Fibroblast of the aortic adventitia (primary cell): ENCODE measurements at regions not wholly inside any gene's neighbourhood (a gene's known extent, or its start where the extent isn't known, plus 50 kb on each side); places are given as distances from the start of the nearest gene placed in this dataset.

Source experiments
- DNase-seq: peaks from one replicate; pipeline ENCODE4 v3.0.0-alpha.2; 2010; ENCODE audit warnings: low read depth
- H3K4me3 ChIP-seq: 2 replicates; pipeline ENCODE4 v1.5.1; 2011; ENCODE audit warnings: low read depth, mild to moderate bottlenecking, control low read depth, low read length, moderate library complexity
- TF ChIP-seq, protein P1 (sequence below): IDR thresholded peaks from 2 replicates; pipeline ENCODE4 v1.5.1; 2011; ENCODE audit warnings: mild to moderate bottlenecking, low read length, control low read depth, inconsistent platforms; ENCODE audit not compliant: insufficient read depth

DNA sequence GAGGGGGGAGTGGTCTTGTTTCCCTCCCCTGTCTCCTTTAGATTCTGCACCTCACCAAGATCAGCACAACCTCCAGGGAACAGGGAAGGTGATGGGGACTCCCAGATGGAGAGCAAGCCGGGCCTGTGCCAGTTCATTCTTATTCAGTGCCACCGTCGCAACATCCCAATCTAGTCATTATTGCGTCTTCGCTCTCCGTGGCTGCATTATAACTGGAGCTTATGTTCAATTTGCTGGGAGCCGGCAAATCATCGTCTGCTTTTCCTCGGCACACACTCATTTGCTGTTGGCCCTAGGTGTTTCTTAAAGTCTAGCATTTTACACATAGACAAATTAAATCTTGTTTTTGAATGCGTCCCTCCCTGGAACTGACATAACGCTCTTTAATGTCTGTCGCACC lies 1269.7 kb downstream of the BRD1 start:
- no peak overlapping the region for H3K4me3 ChIP-seq

DNA sequence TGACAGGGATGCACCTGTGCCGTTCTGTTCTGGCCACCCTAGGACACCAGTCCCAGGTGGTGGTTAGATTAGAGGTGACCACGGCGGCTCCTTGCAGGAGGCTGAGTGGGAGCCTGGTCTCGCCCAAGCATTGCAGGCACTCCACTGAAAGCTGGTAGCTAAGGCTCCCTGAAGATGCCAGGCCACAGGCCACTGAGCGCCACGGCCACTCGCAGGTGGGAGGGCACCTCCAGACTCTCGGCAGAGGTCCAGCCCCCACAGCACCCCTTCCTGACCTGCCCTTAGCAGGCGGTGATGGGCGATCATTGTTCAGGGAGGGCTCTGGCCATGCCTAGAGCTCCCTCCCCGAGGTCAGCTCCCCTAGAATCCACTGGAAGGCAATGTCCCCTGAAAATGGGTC lies 1270.2 kb downstream of the BRD1 start:
- no peak overlapping the region for H3K4me3 ChIP-seq
- TF ChIP-seq, protein P1, sequence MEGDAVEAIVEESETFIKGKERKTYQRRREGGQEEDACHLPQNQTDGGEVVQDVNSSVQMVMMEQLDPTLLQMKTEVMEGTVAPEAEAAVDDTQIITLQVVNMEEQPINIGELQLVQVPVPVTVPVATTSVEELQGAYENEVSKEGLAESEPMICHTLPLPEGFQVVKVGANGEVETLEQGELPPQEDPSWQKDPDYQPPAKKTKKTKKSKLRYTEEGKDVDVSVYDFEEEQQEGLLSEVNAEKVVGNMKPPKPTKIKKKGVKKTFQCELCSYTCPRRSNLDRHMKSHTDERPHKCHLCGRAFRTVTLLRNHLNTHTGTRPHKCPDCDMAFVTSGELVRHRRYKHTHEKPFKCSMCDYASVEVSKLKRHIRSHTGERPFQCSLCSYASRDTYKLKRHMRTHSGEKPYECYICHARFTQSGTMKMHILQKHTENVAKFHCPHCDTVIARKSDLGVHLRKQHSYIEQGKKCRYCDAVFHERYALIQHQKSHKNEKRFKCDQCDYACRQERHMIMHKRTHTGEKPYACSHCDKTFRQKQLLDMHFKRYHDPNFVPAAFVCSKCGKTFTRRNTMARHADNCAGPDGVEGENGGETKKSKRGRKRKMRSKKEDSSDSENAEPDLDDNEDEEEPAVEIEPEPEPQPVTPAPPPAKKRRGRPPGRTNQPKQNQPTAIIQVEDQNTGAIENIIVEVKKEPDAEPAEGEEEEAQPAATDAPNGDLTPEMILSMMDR = no peak
- no peak for DNase-seq

More for the DNA sequence above, 1269.7 kb downstream of the BRD1 start:
- DNase-seq = no peak
- TF ChIP-seq, protein P1 = no peak

DNA sequence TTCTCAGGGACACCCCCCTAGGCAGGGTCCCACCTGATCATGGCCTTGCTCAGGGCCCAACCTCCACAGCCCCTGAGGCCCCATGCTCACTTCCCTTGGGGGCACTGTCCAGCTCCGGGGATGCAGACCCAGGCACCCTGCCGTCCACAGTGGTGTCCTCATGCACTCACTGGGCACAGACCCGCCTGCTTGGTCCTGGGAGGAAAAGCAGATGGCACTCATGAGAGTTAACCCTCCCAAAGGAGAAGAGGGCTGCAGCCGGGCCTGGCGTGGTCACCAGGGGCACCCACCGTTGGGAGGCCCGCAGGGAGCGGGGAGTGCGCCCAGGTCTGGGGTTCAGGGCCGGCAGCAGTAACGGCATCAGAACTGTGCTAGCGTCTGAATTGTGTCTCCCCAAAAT lies 1270.9 kb downstream of the BRD1 start:
- DNase-seq = no peak
- TF ChIP-seq, protein P1 = no peak
- H3K4me3 ChIP-seq = no peak overlapping the region

DNA sequence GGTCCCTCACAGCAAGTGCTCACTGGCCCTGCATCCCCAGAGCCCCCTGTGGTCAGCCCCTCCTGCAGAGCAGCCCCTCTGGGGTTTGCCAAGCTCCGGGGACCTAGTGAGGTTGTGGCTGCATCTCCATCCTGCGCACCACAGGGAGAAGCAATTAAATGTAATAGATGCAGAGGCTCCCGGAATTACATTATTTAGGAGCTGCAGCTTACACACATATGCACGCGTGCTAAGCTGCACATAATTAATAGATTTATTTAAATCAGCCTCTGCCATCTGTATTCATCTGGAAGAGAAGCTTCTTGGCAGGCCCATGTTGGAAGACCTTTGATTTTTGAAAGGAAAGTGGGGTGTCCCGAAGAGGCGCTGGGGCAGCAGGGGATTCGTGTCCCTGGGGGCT lies 1271.5 kb downstream of the BRD1 start:
- TF ChIP-seq, protein P1 = no peak
- no peak overlapping the region for H3K4me3 ChIP-seq
- DNase-seq = no peak

DNA sequence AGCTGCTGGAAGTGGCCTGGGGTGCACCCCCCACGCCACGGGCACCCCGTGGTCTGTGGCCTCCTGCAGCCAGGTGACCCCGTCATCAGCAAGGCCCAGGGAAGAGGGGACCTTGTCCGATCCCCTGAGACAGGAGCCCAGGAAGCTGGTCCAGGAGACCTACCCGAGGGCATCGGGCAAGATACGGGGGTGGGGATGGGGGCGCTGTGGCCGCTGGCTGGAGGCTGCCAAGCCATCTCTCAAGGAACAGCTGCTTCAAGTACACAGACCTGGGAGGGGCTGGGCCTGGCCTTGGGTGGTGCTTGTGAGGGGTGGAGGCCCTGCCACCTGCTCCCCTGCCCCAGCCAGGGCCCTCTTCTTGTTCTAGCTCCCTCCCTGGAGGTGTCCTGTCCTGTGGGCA lies 1272.1 kb downstream of the BRD1 start:
- no peak for DNase-seq
- TF ChIP-seq, protein P1 = no peak

DNA sequence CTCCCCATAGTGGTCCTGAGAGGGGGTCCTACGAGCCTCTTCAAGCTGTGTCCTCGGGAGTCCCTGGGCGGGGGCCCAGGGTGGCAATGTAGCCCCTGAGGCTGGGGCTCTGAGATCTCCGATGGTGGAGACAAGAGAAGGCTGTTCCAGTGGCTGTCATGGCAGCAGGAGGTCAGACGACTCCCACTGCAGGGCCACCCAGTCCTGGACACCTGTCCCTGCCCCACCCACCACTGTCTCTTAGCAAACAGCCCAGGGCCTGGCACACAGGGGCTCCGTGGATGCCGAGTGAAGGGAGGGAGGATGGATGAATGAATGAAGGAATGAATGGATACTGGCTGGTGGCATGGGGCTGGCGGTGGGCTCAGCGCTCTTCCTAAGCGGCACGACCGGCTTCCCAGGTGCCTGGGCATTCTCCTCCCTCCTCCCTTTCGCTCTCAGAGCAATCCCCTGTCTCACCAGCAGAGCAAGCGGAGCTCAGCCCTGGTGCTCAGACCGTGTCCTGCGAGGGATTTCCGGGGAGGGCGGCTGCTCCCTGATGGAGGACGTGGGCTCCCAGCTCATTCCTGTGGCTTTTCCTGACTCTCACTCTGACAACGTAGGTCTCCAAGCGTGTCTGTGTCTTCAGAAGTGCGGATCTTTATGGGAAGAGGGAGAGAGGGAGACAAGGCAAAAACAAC lies 1272.6 kb downstream of the BRD1 start:
- no peak overlapping the region for H3K4me3 ChIP-seq
- TF ChIP-seq, protein P1 = no peak
- no peak for DNase-seq

More for the DNA sequence above, 1272.1 kb downstream of the BRD1 start:
- H3K4me3 ChIP-seq = no peak overlapping the region
